ENCODE measurements at regions not wholly inside any gene's neighbourhood (a gene's known extent, or its start where the extent isn't known, plus 50 kb on each side); places are given as distances from the start of the nearest gene placed in this dataset.
"Not testable (repeated sequence)": the region's sequence is repeated elsewhere in the genome, so short reads cannot be mapped to it uniquely, and the experiment has no call there.

- DNase-seq (ENCODE audit: low spot score): not testable (repeated sequence)
Observed at GRCh38 chr5:154588833-154589425, 110.9 kb upstream of the HAND1 start.

- no peak for DNase-seq (ENCODE audit: low spot score)
Observed at GRCh38 chr5:154588091-154588774, 110.2 kb upstream of the HAND1 start.

- no peak for DNase-seq (ENCODE audit: low spot score)
Observed at GRCh38 chr5:154587123-154588026, 109.3 kb upstream of the HAND1 start.

- DNase-seq (ENCODE audit: low spot score): peak; percentile 61
Observed at GRCh38 chr5:154583671-154584177, 105.7 kb upstream of the HAND1 start.

GRCh38 chr5:154580422-154580821 lies 102.4 kb upstream of the HAND1 start:
- no peak for DNase-seq (ENCODE audit: low spot score)

- DNase-seq (ENCODE audit: low spot score): no peak
Observed at GRCh38 chr5:154577416-154577815, 99.4 kb upstream of the HAND1 start.

GRCh38 chr5:154576429-154576806 lies 98.4 kb upstream of the HAND1 start:
- no peak for DNase-seq (ENCODE audit: low spot score)

- no peak for DNase-seq (ENCODE audit: low spot score)
Observed at GRCh38 chr5:154575546-154576428, 97.8 kb upstream of the HAND1 start.

- DNase-seq (ENCODE audit: low spot score): no peak
Observed at GRCh38 chr5:154573011-154573410, 95.0 kb upstream of the HAND1 start.

GRCh38 chr5:154571325-154572035 lies 93.5 kb upstream of the HAND1 start:
- DNase-seq (ENCODE audit: low spot score): no peak

- DNase-seq (ENCODE audit: low spot score): no peak
Observed at GRCh38 chr5:154570572-154571324, 92.7 kb upstream of the HAND1 start.

GRCh38 chr5:154568589-154568988 lies 90.6 kb upstream of the HAND1 start:
- DNase-seq (ENCODE audit: low spot score): no peak

- no peak for DNase-seq (ENCODE audit: low spot score)
Observed at GRCh38 chr5:154567155-154567554, 89.1 kb upstream of the HAND1 start.

GRCh38 chr5:154566146-154566680 lies 88.2 kb upstream of the HAND1 start:
- no peak for DNase-seq (ENCODE audit: low spot score)

GRCh38 chr5:154565123-154565522 lies 87.1 kb upstream of the HAND1 start:
- DNase-seq (ENCODE audit: low spot score): no peak

- DNase-seq (ENCODE audit: low spot score): no peak
Observed at GRCh38 chr5:154562244-154562880, 84.3 kb upstream of the HAND1 start.

- DNase-seq (ENCODE audit: low spot score): no peak
Observed at GRCh38 chr5:154559398-154560276, 81.6 kb upstream of the HAND1 start.

GRCh38 chr5:154557548-154557947 lies 79.5 kb upstream of the HAND1 start:
- no peak for DNase-seq (ENCODE audit: low spot score)

GRCh38 chr5:154547551-154547950 lies 69.5 kb upstream of the HAND1 start:
- no peak for DNase-seq (ENCODE audit: low spot score)
